Naive thymus-derived CD8-positive, alpha-beta T cell (primary cell): ENCODE measurements at regions not wholly inside any gene's neighbourhood (a gene's known extent, or its start where the extent isn't known, plus 50 kb on each side); places are given as distances from the start of the nearest gene placed in this dataset.
"Not testable (repeated sequence)": the region's sequence is repeated elsewhere in the genome, so short reads cannot be mapped to it uniquely, and the experiment has no call there.

ENCODE experiments used
- ATAC-seq, 2 donors: fragments of 150-1000 bp; cut with Tn5 transposase in 1 of 2; sonication (Bioruptor Pico), chemical (Tn5 transposase) in 1 of 2; 1 replicate in 1 of 2; 2 replicates in 1 of 2; pipeline ENCODE4 v1.10.0; 2021; ENCODE audit warnings: mild to moderate bottlenecking in 2 of 2, moderate library complexity in 2 of 2
- POLR2A ChIA-PET: fragments of 350-600 bp; sonication (Branson Sonifier 250); formaldehyde crosslinking; loops from one replicate; lab custom pipeline; 2021; ENCODE audit warnings: antibody characterized with exemption; lab: Charles Lee
- DNase-seq, 10 donors: peaks; one replicate each; pipeline versions ENCODE4 v3.0.0 to v3.0.0-alpha.2; 2020 to 2022
- H3K27ac Mint-ChIP-seq, 10 donors: one replicate each; pipeline ENCODE4 v1.8.0; 2020 to 2022; ENCODE audit warnings: mild to moderate bottlenecking in 10 of 10, mixed read lengths in 10 of 10, moderate library complexity in 4 of 10, inconsistent platforms in 1 of 10
- H3K27me3 Mint-ChIP-seq, 5 donors: one replicate each; pipeline ENCODE4 v1.8.0; 2021 to 2022; ENCODE audit warnings: mixed read lengths in 5 of 5
- H3K36me3 Mint-ChIP-seq, 3 donors: one replicate each; pipeline ENCODE4 v1.8.0; 2020 to 2022; ENCODE audit warnings: mixed read lengths in 3 of 3, mild to moderate bottlenecking in 2 of 3, inconsistent platforms in 1 of 3
- H3K4me1 Mint-ChIP-seq, 4 donors: one replicate each; pipeline ENCODE4 v1.8.0; 2021 to 2022; ENCODE audit warnings: mixed read lengths in 4 of 4
- H3K4me3 Mint-ChIP-seq, 10 donors: one replicate each; pipeline ENCODE4 v1.8.0; 2020 to 2022; ENCODE audit warnings: mild to moderate bottlenecking in 10 of 10, mixed read lengths in 10 of 10, moderate library complexity in 6 of 10, inconsistent platforms in 1 of 10
- H3K9me3 Mint-ChIP-seq, 9 donors: one replicate each; pipeline ENCODE4 v1.8.0; 2020 to 2022; ENCODE audit warnings: mixed read lengths in 9 of 9, mild to moderate bottlenecking in 3 of 9, inconsistent platforms in 1 of 9, moderate library complexity in 1 of 9

DNA sequence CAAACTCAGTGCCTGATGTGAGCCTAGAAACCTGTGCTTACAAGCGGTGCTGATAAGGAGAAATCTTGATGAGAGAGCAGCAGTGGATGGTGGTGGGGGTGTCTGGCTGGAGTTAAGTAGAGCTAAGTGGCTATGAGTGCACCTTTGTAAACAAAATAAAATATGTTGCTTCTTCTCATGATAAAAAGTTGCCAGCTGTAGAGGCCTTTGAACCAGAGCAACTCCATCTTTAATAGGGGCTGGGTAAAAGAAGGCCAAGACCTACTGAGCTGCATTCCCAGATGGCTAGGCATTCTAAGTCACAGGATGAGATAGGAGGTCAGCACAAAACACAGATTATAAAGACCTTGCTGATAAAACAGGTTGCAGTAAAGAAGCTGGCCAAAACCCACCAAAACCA, 107.6 kb upstream of the FAM3C start:
- Mint-ChIP-seq H3K4me1 (no peaks in the 10 kb centered on the region), H3K9me3 (peaks cover 10 to 33% (median 27%) of the 10 kb centered on the region in 9 donors), H3K36me3 (peaks cover 0 to 24% (median 10%) of the 10 kb centered on the region in 3 donors), H3K27ac (no peak overlapping the region), H3K27me3 (peaks cover 2 to 7% (median 4%) of the 10 kb centered on the region in 5 donors), H3K4me3 (no peak overlapping the region)
- no peak for ATAC-seq
- no peak for DNase-seq
- POLR2A ChIA-PET: no interaction called here

DNA sequence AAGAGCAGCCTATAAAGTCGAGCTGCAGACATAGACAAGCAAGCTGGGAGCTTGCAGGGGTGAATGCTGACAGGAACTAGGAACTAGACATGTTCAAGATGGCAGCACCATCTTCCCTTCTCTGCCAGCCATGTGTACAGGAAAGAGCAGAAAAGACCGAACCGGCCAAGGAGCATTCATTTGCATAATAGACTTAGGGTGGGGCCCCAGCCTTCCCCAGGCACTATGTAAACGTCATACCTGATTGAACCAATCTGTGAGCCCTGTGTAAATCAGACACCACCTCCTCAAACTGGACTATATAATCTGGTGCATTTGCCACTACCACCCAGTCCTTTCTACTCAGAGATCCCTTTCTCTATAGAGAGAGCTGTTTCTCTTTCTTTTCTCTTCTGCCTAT, 106.9 kb upstream of the FAM3C start:
- H3K4me1 Mint-ChIP-seq: no peaks in the 10 kb centered on the region
- no peak overlapping the region for H3K4me3 Mint-ChIP-seq
- peaks cover 0 to 24% (median 10%) of the 10 kb centered on the region in 3 donors for H3K36me3 Mint-ChIP-seq
- POLR2A ChIA-PET: no interaction called here
- no peak overlapping the region for H3K27ac Mint-ChIP-seq
- peaks cover 10 to 33% (median 27%) of the 10 kb centered on the region in 9 donors for H3K9me3 Mint-ChIP-seq
- peaks cover 0 to 7% (median 3%) of the 10 kb centered on the region in 5 donors for H3K27me3 Mint-ChIP-seq
- DNase-seq (no peak), ATAC-seq (no peak)

DNA sequence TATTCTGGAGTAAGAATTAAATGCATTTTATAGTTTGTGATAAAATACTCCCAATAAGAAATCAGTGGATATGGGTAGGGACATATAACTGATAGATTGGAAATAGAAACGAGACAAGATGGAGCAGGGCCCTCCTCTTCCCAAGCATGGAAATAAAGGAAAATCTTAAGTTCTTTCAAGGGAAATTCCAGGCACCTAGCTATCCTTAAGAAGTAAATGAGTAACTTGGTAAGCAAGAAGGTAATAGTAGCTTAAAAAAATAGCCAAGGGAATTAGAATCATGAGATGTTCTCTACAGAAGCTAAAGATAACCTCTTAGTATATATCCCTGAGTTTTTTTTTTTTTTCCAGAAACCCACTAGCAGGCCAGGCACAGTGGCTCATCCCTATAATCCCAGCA, 105.5 kb upstream of the FAM3C start:
- Mint-ChIP-seq H3K36me3 (peaks cover 0 to 26% (median 11%) of the 10 kb centered on the region in 3 donors), H3K27me3 (peaks cover 0 to 7% (median 2%) of the 10 kb centered on the region in 5 donors), H3K4me1 (no peaks in the 10 kb centered on the region), H3K9me3 (peaks cover 10 to 35% (median 26%) of the 10 kb centered on the region in 9 donors), H3K27ac (no peak overlapping the region), H3K4me3 (no peak overlapping the region)
- ATAC-seq (no peak), DNase-seq (no peak)
- POLR2A ChIA-PET: no interaction called here

DNA sequence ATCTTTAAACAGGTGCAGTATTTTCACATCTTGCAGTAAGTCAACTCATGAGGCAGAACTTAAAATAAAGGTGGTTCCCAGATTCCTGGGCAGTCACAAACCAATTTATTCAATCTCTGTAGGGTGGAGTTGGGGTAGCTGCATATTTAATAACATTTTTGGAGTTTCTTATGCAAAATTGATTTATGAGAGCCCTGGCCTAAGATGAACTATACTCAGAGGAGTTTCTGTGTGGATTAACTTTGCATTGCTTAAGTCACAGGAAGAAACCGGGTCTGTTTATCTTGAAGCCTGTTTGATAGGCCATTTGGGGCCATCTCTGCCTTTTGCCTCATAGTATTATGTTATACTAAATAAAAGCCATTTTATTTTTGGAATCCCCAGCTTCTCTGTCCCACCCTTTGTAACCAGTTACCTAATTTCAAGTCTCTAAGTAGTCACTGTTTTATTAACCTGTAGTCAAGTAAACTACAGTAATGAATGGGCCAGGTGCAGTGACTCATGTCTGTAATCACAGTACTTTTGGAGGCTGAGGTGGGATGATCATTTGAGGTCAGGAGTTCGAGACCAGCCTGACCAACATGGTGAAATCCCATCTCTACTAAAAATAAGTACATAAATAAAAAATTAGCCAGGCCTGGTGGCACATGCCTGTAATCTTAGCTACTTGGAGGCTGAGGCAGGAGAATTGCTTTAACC, 104.4 kb upstream of the FAM3C start:
- no peak overlapping the region for H3K27ac Mint-ChIP-seq
- H3K4me1 Mint-ChIP-seq: peaks cover 0 to under 1% (median 0%) of the 10 kb centered on the region in 4 donors
- no peak overlapping the region for H3K4me3 Mint-ChIP-seq
- no peak for ATAC-seq
- peaks cover 5 to 24% (median 16%) of the 10 kb centered on the region in 9 donors for H3K9me3 Mint-ChIP-seq
- peaks cover 0 to 16% (median 3%) of the 10 kb centered on the region in 3 donors for H3K36me3 Mint-ChIP-seq
- POLR2A ChIA-PET: no interaction called here
- H3K27me3 Mint-ChIP-seq: peaks cover 0 to 7% (median 2%) of the 10 kb centered on the region in 5 donors
- DNase-seq: no peak

DNA sequence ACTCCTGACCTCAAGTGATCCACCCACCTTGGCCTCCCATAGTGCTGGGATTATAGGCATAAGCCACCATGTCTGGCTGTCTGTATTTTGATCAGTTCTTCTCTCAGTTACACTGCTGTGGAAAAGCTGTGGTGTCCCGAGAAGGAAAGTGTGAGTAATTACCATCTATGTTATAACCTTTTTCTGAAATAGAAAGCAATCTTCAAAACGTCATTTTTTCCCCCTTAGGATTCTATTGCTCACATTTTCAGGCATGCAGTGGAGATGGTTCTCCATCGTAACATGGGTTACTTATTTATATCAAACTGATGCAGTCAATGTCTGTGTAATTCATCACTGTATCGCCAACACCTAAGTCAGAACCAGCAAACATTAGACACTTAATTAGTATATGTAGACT, 103.5 kb upstream of the FAM3C start:
- no peak overlapping the region for H3K27ac Mint-ChIP-seq
- peaks cover under 1 to 10% (median 2%) of the 10 kb centered on the region in 5 donors for H3K27me3 Mint-ChIP-seq
- no peak for ATAC-seq
- POLR2A ChIA-PET: no interaction called here
- H3K36me3 Mint-ChIP-seq: peaks cover 0 to 13% (median 2%) of the 10 kb centered on the region in 3 donors
- no peak for DNase-seq
- H3K9me3 Mint-ChIP-seq: peaks cover 3 to 15% (median 10%) of the 10 kb centered on the region in 9 donors
- no peak overlapping the region for H3K4me3 Mint-ChIP-seq
- peaks cover 0 to 2% (median 0%) of the 10 kb centered on the region in 4 donors for H3K4me1 Mint-ChIP-seq

DNA sequence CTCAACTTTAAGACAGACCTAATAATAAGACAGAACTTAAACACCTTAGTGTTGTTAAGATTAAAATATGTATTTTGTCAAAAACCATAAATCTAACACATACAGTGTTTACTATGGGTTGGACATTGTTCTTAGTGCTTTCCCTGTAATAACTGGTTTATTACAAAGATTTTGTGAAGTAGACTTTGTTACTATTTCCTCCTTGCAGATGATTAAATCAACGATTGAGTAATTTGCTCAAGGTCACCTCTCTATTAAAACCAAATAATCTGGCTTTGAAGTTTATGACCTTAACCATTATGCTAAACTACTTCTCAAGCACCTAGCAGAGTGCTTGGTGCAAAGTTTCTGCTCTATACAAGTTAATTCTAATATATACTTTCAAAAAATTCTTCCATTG, 102.7 kb upstream of the FAM3C start:
- Mint-ChIP-seq H3K4me3 (no peak overlapping the region), H3K4me1 (peaks cover 0 to 2% (median 0%) of the 10 kb centered on the region in 4 donors), H3K27ac (no peak overlapping the region), H3K27me3 (peaks cover 1 to 10% (median 4%) of the 10 kb centered on the region in 5 donors), H3K36me3 (peaks cover 0 to 11% (median 2%) of the 10 kb centered on the region in 3 donors), H3K9me3 (peaks cover 0 to 9% (median 5%) of the 10 kb centered on the region in 9 donors)
- ATAC-seq (no peak), DNase-seq (no peak)
- POLR2A ChIA-PET: no interaction called here

DNA sequence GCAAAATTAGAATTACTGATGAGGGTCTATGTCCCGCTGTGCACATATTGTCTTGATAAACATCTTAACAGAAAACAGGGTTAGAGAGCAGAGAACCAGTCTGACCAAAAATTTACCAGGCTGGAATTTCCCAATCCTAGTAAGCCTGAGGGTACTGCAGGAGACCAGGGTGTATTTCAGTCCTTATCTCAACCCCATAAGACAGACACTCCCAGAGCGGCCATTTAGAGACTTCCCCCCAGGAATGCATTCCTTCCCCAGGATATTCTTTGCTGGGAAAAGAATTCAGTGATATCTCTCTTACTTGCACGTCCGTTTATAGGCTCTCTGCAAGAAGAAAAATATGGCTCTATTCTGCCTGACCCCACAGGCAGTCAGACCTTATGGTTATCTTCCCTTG, 101.4 kb upstream of the FAM3C start:
- H3K9me3 Mint-ChIP-seq, DNase-seq, POLR2A ChIA-PET, H3K4me3 Mint-ChIP-seq, ATAC-seq, H3K4me1 Mint-ChIP-seq, H3K36me3 Mint-ChIP-seq, H3K27ac Mint-ChIP-seq, H3K27me3 Mint-ChIP-seq: not testable (repeated sequence)

DNA sequence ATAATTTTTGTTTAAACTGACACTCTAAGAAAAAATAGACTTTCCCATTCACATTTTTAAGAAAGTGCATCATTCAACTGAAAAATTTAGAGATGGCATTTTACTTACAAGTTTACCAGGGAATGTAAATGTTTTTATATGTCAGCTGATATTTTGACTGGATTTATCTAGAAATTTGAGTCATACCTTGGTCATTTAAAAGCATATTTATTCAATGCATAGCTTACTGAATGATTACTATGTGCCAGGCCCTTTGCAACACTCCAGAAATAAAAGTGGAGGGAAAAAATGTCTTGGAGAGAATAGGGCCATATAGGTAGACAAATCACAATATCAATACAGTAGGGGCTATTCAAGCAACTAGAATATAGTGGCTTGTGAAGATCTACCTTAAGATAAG, 98.4 kb upstream of the FAM3C start:
- Mint-ChIP-seq H3K27me3 (peaks cover 0 to 12% (median 4%) of the 10 kb centered on the region in 5 donors), H3K27ac (no peak overlapping the region), H3K9me3 (peaks cover 0 to 4% (median 2%) of the 10 kb centered on the region in 9 donors), H3K4me3 (no peak overlapping the region), H3K4me1 (peaks cover 0 to 2% (median 0%) of the 10 kb centered on the region in 4 donors), H3K36me3 (peaks cover 0 to 5% (median 2%) of the 10 kb centered on the region in 3 donors)
- POLR2A ChIA-PET: no interaction called here
- DNase-seq (no peak), ATAC-seq (no peak)

DNA sequence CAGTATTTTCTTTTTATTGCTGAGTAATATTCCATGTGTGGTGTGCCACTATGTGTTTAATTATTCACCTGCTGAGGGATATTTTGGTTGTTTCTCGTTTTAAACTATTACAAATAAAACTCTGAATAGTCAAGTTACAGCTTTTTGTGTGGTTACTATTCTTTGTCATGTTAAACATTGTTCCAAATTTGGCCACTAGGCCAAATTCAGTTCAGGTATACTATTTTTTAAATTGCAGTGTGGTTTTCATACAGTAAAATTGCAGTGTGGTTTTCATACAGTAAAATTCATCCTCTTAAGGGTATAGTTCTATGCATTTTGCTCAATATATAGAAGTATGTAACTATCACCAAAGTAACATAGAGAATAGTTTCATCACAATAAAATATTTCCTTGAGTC, 97.4 kb upstream of the FAM3C start:
- Mint-ChIP-seq H3K4me3 (no peak overlapping the region), H3K36me3 (peaks cover 0 to 5% (median 2%) of the 10 kb centered on the region in 3 donors), H3K9me3 (peaks cover 0 to 4% (median 2%) of the 10 kb centered on the region in 9 donors), H3K27ac (no peak overlapping the region), H3K27me3 (peaks cover 0 to 12% (median 4%) of the 10 kb centered on the region in 5 donors), H3K4me1 (peaks cover 0 to 2% (median 0%) of the 10 kb centered on the region in 4 donors)
- DNase-seq (no peak), ATAC-seq (no peak)
- POLR2A ChIA-PET: no interaction called here

DNA sequence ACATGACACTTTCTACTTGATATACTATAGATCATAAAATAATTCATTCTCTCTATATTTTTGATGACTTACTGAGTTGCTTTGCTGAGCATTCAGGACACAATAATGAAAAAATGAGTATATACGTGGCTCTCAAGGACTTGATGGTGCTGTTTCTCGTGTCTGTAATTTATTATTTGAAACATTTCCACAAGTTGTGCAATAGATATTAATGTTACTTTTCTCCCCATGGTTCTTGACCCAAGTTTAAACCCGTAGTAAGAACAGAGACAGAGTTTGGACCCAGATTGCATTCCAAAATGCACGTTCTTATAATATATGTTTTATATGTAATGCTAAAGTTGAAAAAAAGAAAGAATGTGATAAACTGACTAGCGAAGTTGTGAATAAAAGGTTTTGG, 94.2 kb upstream of the FAM3C start:
- DNase-seq: no peak
- Mint-ChIP-seq H3K27me3 (peaks cover 0 to 9% (median 4%) of the 10 kb centered on the region in 5 donors), H3K9me3 (no peaks in the 10 kb centered on the region), H3K36me3 (no peaks in the 10 kb centered on the region), H3K4me1 (no peaks in the 10 kb centered on the region), H3K4me3 (no peak overlapping the region), H3K27ac (no peak overlapping the region)
- POLR2A ChIA-PET: no interaction called here
- no peak for ATAC-seq

DNA sequence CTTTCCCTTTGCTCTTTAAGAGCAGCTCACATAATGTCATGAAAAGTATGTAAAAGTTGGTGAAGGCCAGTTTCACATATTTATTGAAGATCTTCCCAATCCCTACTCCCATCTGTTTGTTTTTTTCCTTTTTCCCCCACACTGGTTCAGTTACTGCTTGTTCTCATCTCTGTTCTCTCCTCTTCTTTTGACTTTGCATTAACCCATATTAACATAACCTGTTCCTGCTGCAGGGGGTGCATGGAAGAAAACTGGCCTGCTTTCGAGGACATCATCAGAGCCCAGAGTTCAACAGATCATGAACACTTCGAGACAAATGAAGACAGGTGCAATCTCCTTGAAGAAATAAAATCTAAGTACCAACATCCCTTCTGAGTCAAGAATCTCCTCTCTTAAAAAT, 93.3 kb upstream of the FAM3C start:
- no peak for ATAC-seq
- Mint-ChIP-seq H3K27ac (no peak overlapping the region), H3K9me3 (no peaks in the 10 kb centered on the region), H3K4me1 (no peaks in the 10 kb centered on the region), H3K36me3 (no peaks in the 10 kb centered on the region), H3K4me3 (no peak overlapping the region), H3K27me3 (peaks cover 1 to 7% (median 4%) of the 10 kb centered on the region in 5 donors)
- no peak for DNase-seq
- POLR2A ChIA-PET: no interaction called here

DNA sequence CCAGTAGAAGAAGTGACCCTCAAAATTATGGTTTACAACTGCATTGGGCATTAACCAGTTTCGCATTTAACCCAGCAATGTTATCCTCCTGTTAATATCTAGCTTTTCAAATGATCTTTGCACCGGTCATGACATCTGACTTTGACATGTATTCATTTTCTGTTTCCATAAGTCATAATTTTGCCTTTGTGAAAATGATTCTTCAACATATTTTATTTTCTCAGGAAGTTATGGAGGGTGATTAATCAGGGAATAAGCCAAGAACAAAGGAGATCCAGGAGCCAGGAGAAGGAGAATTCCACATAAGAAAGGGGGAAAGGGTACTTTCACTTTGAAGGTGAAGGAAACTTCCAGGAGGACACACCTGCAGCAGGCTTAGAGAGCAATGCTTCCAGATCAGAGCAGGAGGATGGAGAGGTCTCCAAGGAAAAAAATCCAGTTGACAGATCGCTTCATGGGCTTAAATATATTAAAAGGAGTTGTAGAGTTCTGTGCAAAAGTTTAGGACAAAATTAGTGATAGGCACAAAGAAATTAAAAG, 92.1 kb upstream of the FAM3C start:
- Mint-ChIP-seq H3K4me1 (no peaks in the 10 kb centered on the region), H3K9me3 (no peaks in the 10 kb centered on the region), H3K27me3 (peaks cover 0 to 6% (median 4%) of the 10 kb centered on the region in 5 donors), H3K36me3 (no peaks in the 10 kb centered on the region), H3K4me3 (no peak overlapping the region), H3K27ac (peak overlapping the region in 1 of 10 donors; percentile 7)
- ATAC-seq (no peak), DNase-seq (no peak)
- POLR2A ChIA-PET: no interaction called here

DNA sequence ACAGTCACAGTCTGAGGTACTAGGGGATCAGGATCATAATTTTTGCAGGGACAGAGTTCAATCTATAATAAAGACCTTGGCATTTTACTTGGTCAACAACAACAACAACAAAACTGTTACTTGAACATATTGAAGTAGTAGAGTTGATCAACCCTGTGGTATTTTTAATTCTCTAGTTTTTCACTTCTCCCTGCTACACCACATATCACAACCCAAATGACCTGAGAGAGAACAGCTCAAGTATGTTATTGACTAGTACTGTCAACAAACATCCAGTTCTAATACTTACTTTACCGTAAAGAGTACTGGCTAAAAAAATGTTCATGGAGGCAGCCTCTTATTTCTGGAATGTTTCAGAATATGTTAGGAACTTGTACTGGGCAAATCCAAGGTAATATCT, 90.5 kb upstream of the FAM3C start:
- POLR2A ChIA-PET: no interaction called here
- no peaks in the 10 kb centered on the region for H3K36me3 Mint-ChIP-seq

More for the DNA sequence above, 90.5 kb upstream of the FAM3C start:
- H3K27me3 Mint-ChIP-seq: peaks cover 0 to 5% (median 4%) of the 10 kb centered on the region in 5 donors
- no peak overlapping the region for H3K4me3 Mint-ChIP-seq
- no peaks in the 10 kb centered on the region for H3K9me3 Mint-ChIP-seq
- no peak for ATAC-seq
- no peak for DNase-seq
- H3K27ac Mint-ChIP-seq: no peak overlapping the region
- H3K4me1 Mint-ChIP-seq: peaks cover 0 to 2% (median 0%) of the 10 kb centered on the region in 4 donors
